MV-4-11 (cell line): ENCODE measurements at regions not wholly inside any gene's neighbourhood (a gene's known extent, or its start where the extent isn't known, plus 50 kb on each side); places are given as distances from the start of the nearest gene placed in this dataset.

Source experiments
- DNase-seq: peaks from one replicate; lab custom pipeline; 2025; lab: John Stamatoyannopoulos, UW

GRCh38 chr5:174337276-174338184, 292.0 kb downstream of the NSG2 start:
- no peak for DNase-seq

- DNase-seq = no peak
Observed at GRCh38 chr5:174338185-174339010, 292.9 kb downstream of the NSG2 start.

DNA sequence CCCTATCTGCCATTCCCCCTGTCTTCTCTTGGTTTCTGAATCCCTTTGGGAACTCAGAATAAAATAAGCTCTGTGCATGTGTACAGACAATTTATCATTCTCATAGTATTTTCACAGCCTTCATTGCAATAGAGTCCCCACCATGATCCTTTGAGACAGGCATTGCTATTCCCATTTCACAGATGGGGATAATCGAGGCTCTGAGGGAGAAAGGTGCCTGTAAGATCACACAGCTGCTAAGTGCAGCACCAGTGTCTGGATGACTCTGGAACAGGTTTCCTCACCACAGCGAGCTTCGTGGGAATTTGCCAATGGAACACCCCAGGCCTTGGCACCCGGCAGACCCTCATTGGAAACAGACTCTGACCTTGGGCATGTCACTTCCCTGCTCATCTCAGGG, 293.6 kb downstream of the NSG2 start:
- no peak for DNase-seq

DNA sequence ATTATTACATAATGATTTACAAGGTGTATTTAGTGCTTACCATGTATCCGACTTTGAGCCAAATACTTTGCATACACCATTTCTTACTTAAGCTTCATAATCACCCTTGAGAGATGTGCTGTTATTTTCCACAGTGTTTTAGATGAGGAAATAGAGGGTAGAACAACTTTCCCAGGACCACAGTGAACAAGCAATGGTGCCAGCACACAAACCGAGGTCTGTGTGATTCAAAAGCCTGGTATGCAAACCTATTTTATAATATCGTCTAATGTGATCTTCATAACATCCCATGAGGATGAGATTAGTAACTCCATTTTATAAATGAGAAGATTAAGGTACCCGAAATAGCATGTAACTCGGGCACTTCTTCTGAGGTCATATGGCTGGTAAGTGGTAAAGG, 294.7 kb downstream of the NSG2 start:
- DNase-seq = no peak

DNA sequence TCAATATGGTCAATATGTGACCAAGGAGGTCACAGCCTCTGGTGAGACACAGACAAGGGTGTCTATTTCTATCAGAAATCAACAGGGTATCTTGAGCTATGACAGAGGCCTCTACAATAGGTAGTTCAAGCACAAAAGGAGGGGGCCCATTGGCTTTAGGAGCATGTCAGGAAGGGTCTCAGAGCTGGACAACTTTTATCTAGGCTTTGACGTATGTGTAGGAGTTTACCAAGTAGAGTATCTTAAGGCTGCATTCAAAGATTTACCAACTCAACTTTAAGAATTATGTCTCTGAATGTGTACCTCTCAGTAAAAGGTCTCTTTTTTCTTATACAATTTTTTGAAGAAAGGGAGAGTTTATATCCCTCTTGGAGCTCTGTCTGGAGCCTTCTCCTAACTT, 297.2 kb downstream of the NSG2 start:
- DNase-seq = no peak

GRCh38 chr5:174343826-174344225, 298.3 kb downstream of the NSG2 start:
- no peak for DNase-seq

DNA sequence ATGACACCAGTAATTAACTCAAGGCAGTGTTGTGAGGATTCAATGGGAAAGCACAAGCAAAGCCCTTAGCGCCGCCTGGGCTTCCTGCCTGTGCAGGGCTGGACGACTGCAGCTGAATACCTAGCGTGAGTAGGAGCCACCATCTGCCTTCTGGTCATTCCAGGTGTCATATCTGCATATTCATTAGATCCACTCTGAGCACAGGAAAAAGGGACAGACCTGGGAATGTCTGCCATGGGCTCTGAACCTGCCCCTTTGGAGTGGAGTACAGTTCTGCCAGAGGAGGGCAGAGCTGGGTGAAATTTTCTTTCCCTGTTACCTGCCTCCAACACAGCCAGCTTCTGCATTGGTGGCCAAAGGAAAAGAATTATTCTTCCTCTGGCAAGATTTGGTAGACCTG, 298.8 kb downstream of the NSG2 start:
- DNase-seq = no peak

DNA sequence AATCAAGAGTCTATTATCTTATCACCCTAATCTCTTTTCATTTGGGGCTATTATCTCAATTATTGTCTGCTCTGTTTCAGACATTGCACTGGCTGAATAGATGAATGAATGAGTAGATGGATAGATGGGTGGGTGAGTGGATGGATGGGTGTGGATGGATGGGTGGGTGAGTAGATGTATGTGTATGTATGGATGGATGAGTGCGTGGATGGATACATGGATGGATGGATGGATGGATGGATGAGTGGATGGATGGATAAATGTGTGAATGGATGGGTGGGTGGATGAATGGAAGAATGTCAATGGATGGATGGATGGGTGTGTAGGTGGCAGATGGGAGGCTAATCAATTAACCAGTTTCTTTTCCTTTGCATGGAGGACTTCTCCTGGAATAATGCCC, 301.7 kb downstream of the NSG2 start:
- no peak for DNase-seq

DNA sequence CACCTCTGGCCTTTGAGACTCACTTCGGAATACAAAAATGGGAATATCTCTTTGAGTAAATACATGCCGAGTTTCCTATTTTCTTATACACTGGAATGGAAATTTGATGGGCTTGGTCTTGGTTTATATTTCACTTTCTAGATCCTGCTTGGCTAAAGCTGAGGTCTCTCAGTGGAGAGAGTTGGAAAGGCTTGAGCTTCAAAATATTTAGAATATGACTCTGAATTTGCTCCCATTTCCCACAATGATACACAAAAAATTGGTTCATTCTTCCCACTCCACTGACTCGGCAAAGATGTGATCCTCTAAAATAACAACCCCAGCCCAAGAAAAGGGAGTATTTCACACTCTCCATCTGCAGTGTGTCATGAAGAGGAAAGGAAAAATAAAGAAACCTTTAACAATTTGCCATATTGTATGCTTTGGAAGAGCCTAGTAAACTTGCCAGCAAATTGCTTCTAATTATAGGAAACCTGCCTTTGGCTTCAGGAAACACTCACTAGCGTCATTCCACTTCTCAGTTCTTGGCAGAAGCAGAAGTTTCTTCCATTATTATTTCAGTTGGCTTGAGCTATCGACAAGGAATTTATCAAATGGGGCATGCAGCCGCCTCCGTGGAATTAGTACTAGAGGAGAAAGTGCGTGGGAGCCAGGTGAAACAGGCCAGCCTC, 302.9 kb downstream of the NSG2 start:
- no peak for DNase-seq

- DNase-seq = no peak
Observed at GRCh38 chr5:174352681-174353080, 307.2 kb downstream of the NSG2 start.

DNA sequence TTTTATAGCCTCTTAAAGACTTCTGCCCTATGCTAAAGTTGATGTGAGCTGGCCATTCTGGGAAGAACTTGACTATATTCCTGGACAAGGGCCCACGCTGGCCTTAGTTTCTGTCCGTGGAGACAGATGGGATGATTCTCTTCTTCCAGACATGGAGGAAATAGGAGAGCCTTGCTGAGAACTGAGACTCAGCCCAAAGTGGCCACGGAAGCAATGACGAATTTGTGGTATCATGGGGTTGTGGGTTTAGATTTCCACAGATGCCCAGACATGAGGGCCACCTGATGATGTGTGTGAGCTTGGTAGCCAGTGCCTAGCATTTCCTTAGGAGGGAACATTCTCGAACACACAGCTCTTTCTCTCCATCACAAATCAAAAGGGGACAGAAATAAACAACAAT, 309.1 kb downstream of the NSG2 start:
- no peak for DNase-seq

- DNase-seq = peak; percentile 68
Observed at GRCh38 chr5:174355208-174355612, 309.7 kb downstream of the NSG2 start.

DNA sequence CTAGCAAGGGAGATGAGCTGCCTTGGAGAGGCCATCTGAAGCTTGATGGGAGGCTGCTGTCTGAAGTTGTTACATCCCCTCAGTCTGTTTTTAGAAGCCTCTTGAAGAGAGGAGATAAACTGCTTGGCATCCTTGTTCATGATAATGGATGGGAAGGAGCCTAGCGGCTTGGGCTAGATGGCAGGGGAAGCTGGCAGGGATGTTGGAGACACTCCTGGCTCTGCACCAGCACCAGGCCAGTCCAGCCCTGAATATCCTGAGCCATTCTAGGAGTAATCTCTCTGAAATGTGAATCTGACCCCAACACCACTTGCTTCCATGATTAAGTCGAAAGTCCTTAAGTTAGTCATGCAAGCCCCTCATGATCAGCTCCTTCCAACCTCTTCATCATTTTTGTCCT, 310.5 kb downstream of the NSG2 start:
- DNase-seq = no peak

GRCh38 chr5:174356536-174356935, 311.0 kb downstream of the NSG2 start:
- peak; percentile 12 for DNase-seq

- DNase-seq = peak; percentile 24
Observed at GRCh38 chr5:174358276-174358675, 312.8 kb downstream of the NSG2 start.

- no peak for DNase-seq
Observed at GRCh38 chr5:174359071-174359470, 313.6 kb downstream of the NSG2 start.

GRCh38 chr5:174362514-174362913, 317.0 kb downstream of the NSG2 start:
- no peak for DNase-seq

GRCh38 chr5:174363934-174364333, 318.4 kb downstream of the NSG2 start:
- DNase-seq = no peak

DNA sequence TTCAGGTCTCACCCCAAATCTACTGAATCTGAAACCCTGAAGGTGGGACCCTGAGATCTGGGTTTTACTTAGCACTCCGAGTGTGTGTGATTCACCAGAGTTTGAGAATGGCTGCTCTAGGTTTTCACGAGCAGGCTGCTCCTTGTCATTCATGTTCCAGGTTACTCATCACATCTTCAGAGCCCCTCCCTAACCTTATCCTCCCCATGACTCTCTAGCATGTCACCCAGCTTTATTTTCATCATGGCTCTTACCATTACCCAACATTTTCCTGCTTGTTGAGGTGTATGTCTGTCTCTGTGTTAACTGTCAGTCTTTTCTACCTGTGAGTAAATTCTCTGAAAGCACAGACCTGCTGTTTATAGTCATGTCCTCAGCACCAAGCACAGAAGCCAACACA, 319.2 kb downstream of the NSG2 start:
- no peak for DNase-seq

DNA sequence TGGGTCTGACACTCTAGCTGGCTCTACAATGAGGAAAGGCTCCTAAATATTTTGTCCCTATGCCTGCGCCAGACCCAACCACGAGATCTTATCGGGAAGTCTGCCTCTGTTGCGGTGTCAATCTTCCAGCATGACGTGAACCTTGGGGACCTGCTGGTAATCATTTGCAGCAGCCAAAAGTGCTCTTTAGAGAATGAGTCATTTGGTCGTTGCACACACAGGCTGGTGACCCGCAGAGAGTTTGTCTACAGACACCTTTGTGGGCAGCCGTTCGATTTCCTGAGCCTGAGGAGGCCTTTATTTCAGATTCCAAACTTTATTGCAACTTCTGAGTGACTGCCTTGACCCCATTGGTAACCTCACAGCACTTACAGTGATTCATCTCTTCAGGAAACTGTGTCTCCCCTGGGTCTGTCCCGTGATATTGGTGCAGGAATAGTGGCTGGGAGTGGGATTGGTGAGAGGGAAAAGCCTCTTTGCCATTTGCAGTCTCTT, 326.1 kb downstream of the NSG2 start:
- no peak for DNase-seq

DNA sequence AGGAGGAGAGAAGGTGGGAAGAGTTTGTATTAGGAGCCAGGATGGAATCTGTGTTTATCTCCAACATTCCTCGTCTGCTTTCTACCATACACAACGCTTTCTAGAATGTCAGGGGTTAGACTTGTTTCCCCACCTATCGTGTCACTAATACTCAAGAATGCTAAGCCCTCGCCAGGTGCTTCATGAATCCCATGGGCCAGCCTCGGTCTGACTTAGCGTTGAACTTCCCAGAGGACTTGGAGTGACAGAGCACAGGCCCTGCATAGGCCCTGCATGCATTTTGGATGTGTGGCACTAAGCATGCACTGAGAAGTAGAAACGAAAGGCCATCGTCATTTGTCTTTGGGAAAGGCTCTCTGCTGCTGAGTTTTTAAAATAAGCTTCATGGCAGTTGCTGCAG, 328.7 kb downstream of the NSG2 start:
- no peak for DNase-seq

GRCh38 chr5:174376056-174376455, 330.6 kb downstream of the NSG2 start:
- no peak for DNase-seq
